HT1080 (cell line): ENCODE measurements at regions not wholly inside any gene's neighbourhood (a gene's known extent, or its start where the extent isn't known, plus 50 kb on each side); places are given as distances from the start of the nearest gene placed in this dataset.

ENCODE experiments used
- DNase-seq: peaks from one replicate; pipeline ENCODE4 v3.0.0-alpha.2; 2015; ENCODE audit warnings: low read depth

- peak; percentile 18 for DNase-seq
Observed at GRCh38 chr11:11789735-11790369, 51.9 kb upstream of the USP47 start.

GRCh38 chr11:11788063-11788710, 53.6 kb upstream of the USP47 start:
- no peak for DNase-seq

GRCh38 chr11:11787305-11788062, 54.3 kb upstream of the USP47 start:
- peak; percentile 71 for DNase-seq

- DNase-seq: peak; percentile 34
Observed at GRCh38 chr11:11786771-11787170, 55.0 kb upstream of the USP47 start.

GRCh38 chr11:11786234-11786633, 55.5 kb upstream of the USP47 start:
- no peak for DNase-seq

- DNase-seq: no peak
Observed at GRCh38 chr11:11782532-11783110, 59.2 kb upstream of the USP47 start.

- DNase-seq: no peak
Observed at GRCh38 chr11:11780858-11781257, 60.9 kb upstream of the USP47 start.

GRCh38 chr11:11779975-11780374, 61.8 kb upstream of the USP47 start:
- DNase-seq: no peak

GRCh38 chr11:11777897-11778296, 63.9 kb upstream of the USP47 start:
- no peak for DNase-seq

GRCh38 chr11:11776714-11777113, 65.1 kb upstream of the USP47 start:
- no peak for DNase-seq

- DNase-seq: no peak
Observed at GRCh38 chr11:11774928-11775327, 66.8 kb upstream of the USP47 start.

- no peak for DNase-seq
Observed at GRCh38 chr11:11772865-11773515, 68.8 kb upstream of the USP47 start.

GRCh38 chr11:11770921-11771486, 70.8 kb upstream of the USP47 start:
- no peak for DNase-seq

- no peak for DNase-seq
Observed at GRCh38 chr11:11770296-11770695, 71.5 kb upstream of the USP47 start.

- DNase-seq: no peak
Observed at GRCh38 chr11:11769782-11770181, 72.0 kb upstream of the USP47 start.

GRCh38 chr11:11769362-11769761, 72.4 kb upstream of the USP47 start:
- DNase-seq: no peak

GRCh38 chr11:11764423-11764803, 77.4 kb upstream of the USP47 start:
- DNase-seq: no peak

GRCh38 chr11:11763796-11764422, 77.9 kb upstream of the USP47 start:
- no peak for DNase-seq

GRCh38 chr11:11760838-11761237, 80.9 kb upstream of the USP47 start:
- no peak for DNase-seq

- DNase-seq: no peak
Observed at GRCh38 chr11:11758603-11759196, 83.1 kb upstream of the USP47 start.

GRCh38 chr11:11757909-11758308, 83.9 kb upstream of the USP47 start:
- DNase-seq: no peak
